CD14-positive monocyte (primary cell): ENCODE measurements at regions not wholly inside any gene's neighbourhood (a gene's known extent, or its start where the extent isn't known, plus 50 kb on each side); places are given as distances from the start of the nearest gene placed in this dataset.

ENCODE experiments used
- DNase-seq, 3 donors: peaks; one replicate each; pipeline ENCODE4 v3.0.0-alpha.2; 2011 to 2022
- H2AFZ ChIP-seq: 2 replicates; pipeline ENCODE4 v1.6.0; 2012; ENCODE audit warnings: mild to moderate bottlenecking, low read depth, low read length, inconsistent platforms; ENCODE audit not compliant: insufficient read depth, poor library complexity, severe bottlenecking
- H3K27ac ChIP-seq, 2 donors: 1 replicate in 1 of 2; 2 replicates in 1 of 2; pipeline ENCODE4 v1.5.1; 2012 to 2013; ENCODE audit warnings: low read length in 2 of 2, control low read depth in 1 of 2, inconsistent platforms in 1 of 2, low read depth in 1 of 2, mild to moderate bottlenecking in 1 of 2
- H3K27me3 ChIP-seq, 2 donors: one replicate each; pipeline versions ENCODE4 v1.6.0 to v1.6.1; 2011 to 2013; ENCODE audit warnings: low read length in 2 of 2; ENCODE audit not compliant: control insufficient read depth in 2 of 2, insufficient read depth in 2 of 2
- H3K36me3 ChIP-seq, 2 donors: replicated peaks in 1 of 2; 1 replicate in 1 of 2; 2 replicates in 1 of 2; pipeline versions ENCODE4 v1.5.1 to v1.6.1; 2012 to 2013; ENCODE audit warnings: low read length in 2 of 2, control low read depth in 1 of 2, inconsistent platforms in 1 of 2, mild to moderate bottlenecking in 1 of 2; ENCODE audit not compliant: insufficient read depth in 2 of 2, control insufficient read depth in 1 of 2
- H3K4me1 ChIP-seq, 2 donors: 1 replicate in 1 of 2; 2 replicates in 1 of 2; pipeline versions ENCODE4 v1.5.1 to v1.6.1; 2012 to 2013; ENCODE audit warnings: low read length in 2 of 2, control low read depth in 1 of 2, inconsistent platforms in 1 of 2, mild to moderate bottlenecking in 1 of 2, moderate library complexity in 1 of 2; ENCODE audit not compliant: insufficient read depth in 2 of 2, control insufficient read depth in 1 of 2
- H3K4me2 ChIP-seq: replicated peaks from 2 replicates; pipeline ENCODE3; 2012; ENCODE audit warnings: low read length, moderate library complexity, mild to moderate bottlenecking; ENCODE audit not compliant: poor library complexity, severe bottlenecking; ENCODE audit errors: extremely low read depth
- H3K4me3 ChIP-seq, 3 experiments: fragments of 200-600 bp in 1 of 3; sonication (generic) in 1 of 3; replicated peaks in 1 of 3; 1 replicate in 2 of 3; 2 replicates in 1 of 3; pipeline ENCODE4 v1.5.1; 2011 to 2013; ENCODE audit warnings: low read length in 3 of 3, mild to moderate bottlenecking in 3 of 3, control low read depth in 2 of 3, low read depth in 2 of 3, inconsistent platforms in 1 of 3, moderate library complexity in 1 of 3
- H3K79me2 ChIP-seq: 2 replicates; pipeline ENCODE4 v1.6.0; 2012; ENCODE audit warnings: mild to moderate bottlenecking, control low read depth, inconsistent platforms, low read length, moderate library complexity; ENCODE audit not compliant: insufficient read depth
- H3K9ac ChIP-seq: 2 replicates; pipeline ENCODE4 v1.6.0; 2017; ENCODE audit warnings: low read length, mild to moderate bottlenecking; ENCODE audit not compliant: insufficient read depth, poor library complexity, severe bottlenecking
- H3K9me3 ChIP-seq, 2 donors: replicated peaks in 1 of 2; 1 replicate in 1 of 2; 2 replicates in 1 of 2; pipeline versions ENCODE4 v1.5.1 to v1.6.1; 2012 to 2013; ENCODE audit warnings: low read length in 2 of 2, control low read depth in 1 of 2; ENCODE audit not compliant: control insufficient read depth in 1 of 2, insufficient read depth in 1 of 2
- H4K20me1 ChIP-seq: 2 replicates; pipeline ENCODE4 v1.6.0; 2012; ENCODE audit warnings: mild to moderate bottlenecking, low read length, control low read depth, moderate library complexity; ENCODE audit not compliant: insufficient read depth
- H3K27ac Mint-ChIP-seq, 7 donors: one replicate each; pipeline ENCODE4 v1.8.0; 2020; ENCODE audit warnings: mild to moderate bottlenecking in 7 of 7, mixed read lengths in 7 of 7, moderate library complexity in 6 of 7, inconsistent platforms in 2 of 7
- H3K27me3 Mint-ChIP-seq, 3 donors: one replicate each; pipeline ENCODE4 v1.8.0; 2021 to 2022; ENCODE audit warnings: low read depth in 3 of 3, mild to moderate bottlenecking in 3 of 3, mixed read lengths in 3 of 3, moderate library complexity in 3 of 3, inconsistent platforms in 1 of 3
- H3K36me3 Mint-ChIP-seq, 2 donors: one replicate each; pipeline ENCODE4 v1.8.0; 2020; ENCODE audit warnings: mixed read lengths in 2 of 2, inconsistent platforms in 1 of 2, mild to moderate bottlenecking in 1 of 2
- H3K4me1 Mint-ChIP-seq: one replicate; pipeline ENCODE4 v1.8.0; 2020; ENCODE audit warnings: mild to moderate bottlenecking, mixed read lengths
- H3K4me3 Mint-ChIP-seq, 2 donors: one replicate each; pipeline ENCODE4 v1.8.0; 2020; ENCODE audit warnings: mild to moderate bottlenecking in 2 of 2, mixed read lengths in 2 of 2, moderate library complexity in 1 of 2
- H3K9me3 Mint-ChIP-seq, 7 donors: one replicate each; pipeline ENCODE4 v1.8.0; 2020 to 2022; ENCODE audit warnings: mixed read lengths in 7 of 7, mild to moderate bottlenecking in 6 of 7, moderate library complexity in 6 of 7, inconsistent platforms in 2 of 7
- CTCF ChIP-seq: fragments of 200-600 bp; IDR thresholded peaks from one replicate; pipeline ENCODE4 v1.8.0; 2022; ENCODE audit warnings: antibody characterized with exemption, mild to moderate bottlenecking
- WGBS: methylation state at CpG from one replicate; pipeline ENCODE4 v1.1.5; 2013; ENCODE audit warnings: missing lambda C conversion rate; ENCODE audit not compliant: insufficient coverage; 5-methylcytosine and 5-hydroxymethylcytosine counted together
- intact Hi-C, 2 donors: fragments of 100-400 bp; cut with micrococcal nuclease; formaldehyde crosslinking; loops; one replicate each; pipeline versions ENCODE4 v1.15.0 to v1.15.1; 2023

- H2AFZ ChIP-seq, result no peak overlapping the region
- H3K27ac ChIP-seq, result no peak overlapping the region
- no peaks in the 10 kb centered on the region for H3K36me3 Mint-ChIP-seq
- no peaks in the 10 kb centered on the region for H4K20me1 ChIP-seq
- no peak overlapping the region for H3K9ac ChIP-seq
- H3K27me3 Mint-ChIP-seq, result no peaks in the 10 kb centered on the region
- DNase-seq, result no peak
- WGBS, result 43% methylated on average over 1 of the region's 2 CpGs
- no peaks in the 10 kb centered on the region for H3K36me3 ChIP-seq
- no peak overlapping the region for H3K4me2 ChIP-seq
- no peaks in the 10 kb centered on the region for H3K27me3 ChIP-seq
- no peaks in the 10 kb centered on the region for H3K4me1 Mint-ChIP-seq
- peaks cover 0 to 7% (median 1%) of the 10 kb centered on the region in 7 donors for H3K9me3 Mint-ChIP-seq
- H3K4me1 ChIP-seq, result no peaks in the 10 kb centered on the region
- H3K4me3 ChIP-seq, result no peak overlapping the region
- no peak overlapping the region for H3K27ac Mint-ChIP-seq
- H3K9me3 ChIP-seq, result no peaks in the 10 kb centered on the region
- no peak overlapping the region for H3K4me3 Mint-ChIP-seq
- intact Hi-C loops, result no loop called here
- TF ChIP-seq CTCF, result no peak
- no peaks in the 10 kb centered on the region for H3K79me2 ChIP-seq
Measured at GRCh38 chr18:72612894-72613533, 68.9 kb upstream of the CBLN2 start.

GRCh38 chr18:72605376-72605775, 61.2 kb upstream of the CBLN2 start:
- H3K9me3 Mint-ChIP-seq, result peaks cover 4 to 17% (median 10%) of the 10 kb centered on the region in 7 donors
- H3K4me3 ChIP-seq, result no peak overlapping the region
- H3K27ac ChIP-seq, result no peak overlapping the region
- H3K36me3 Mint-ChIP-seq, result no peaks in the 10 kb centered on the region
- no peak overlapping the region for H3K4me3 Mint-ChIP-seq
- no peaks in the 10 kb centered on the region for H3K4me1 ChIP-seq
- no peak overlapping the region for H2AFZ ChIP-seq
- H3K4me2 ChIP-seq, result no peak overlapping the region
- H3K79me2 ChIP-seq, result no peaks in the 10 kb centered on the region
- TF ChIP-seq CTCF, result no peak
- no peaks in the 10 kb centered on the region for H3K36me3 ChIP-seq
- DNase-seq, result no peak
- peaks cover 0 to 2% (median 1%) of the 10 kb centered on the region in 3 donors for H3K27me3 Mint-ChIP-seq
- no peak overlapping the region for H3K27ac Mint-ChIP-seq
- intact Hi-C loops, result no loop called here
- H3K27me3 ChIP-seq, result no peaks in the 10 kb centered on the region
- no peaks in the 10 kb centered on the region for H3K4me1 Mint-ChIP-seq
- H3K9me3 ChIP-seq, result peaks cover 7 to 13% of the 10 kb centered on the region in 2 donors
- no peaks in the 10 kb centered on the region for H4K20me1 ChIP-seq
- no CpG with 5 or more reads among the region's 1 CpG for WGBS
- no peak overlapping the region for H3K9ac ChIP-seq
